Panc1 (cell line): ENCODE measurements at regions not wholly inside any gene's neighbourhood (a gene's known extent, or its start where the extent isn't known, plus 50 kb on each side); places are given as distances from the start of the nearest gene placed in this dataset.

Experiments
- CTCF ChIP-seq: fragments of 450-650 bp; IDR thresholded peaks from 2 replicates; pipeline ENCODE4 v1.5.1; 2017; ENCODE audit warnings: mild to moderate bottlenecking
- POLR2AphosphoS5 ChIP-seq: IDR thresholded peaks from 2 replicates; pipeline ENCODE4 v1.6.1; 2012; ENCODE audit warnings: mild to moderate bottlenecking, low read depth, low read length, moderate library complexity
- REST ChIP-seq, 2 experiments: IDR thresholded peaks; 2 replicates each; pipeline ENCODE4 v1.6.1; 2011 to 2012; ENCODE audit warnings: low read depth in 2 of 2, control low read depth in 1 of 2, low read length in 1 of 2, mild to moderate bottlenecking in 1 of 2, moderate library complexity in 1 of 2; ENCODE audit not compliant: insufficient read depth in 1 of 2
- TCF7L2 ChIP-seq: IDR thresholded peaks from 2 replicates; pipeline ENCODE4 v1.6.1; 2011; ENCODE audit warnings: mild to moderate bottlenecking, low read depth, low read length, inconsistent platforms

- TF ChIP-seq CTCF: no peak
- TF ChIP-seq TCF7L2: no peak
- no peak for TF ChIP-seq POLR2AphosphoS5
- TF ChIP-seq REST (IDR thresholded peaks at IDR 0.05; ENCODE audit: insufficient read depth in 1 of 2, low read depth in 2 of 2, low read length in 1 of 2): no peak
These were observed 152.9 kb downstream of the CYP26A1 start for GRCh38 chr10:93226619-93227018.
